Breast epithelium (tissue), 4 donors: ENCODE measurements at regions not wholly inside any gene's neighbourhood (a gene's known extent, or its start where the extent isn't known, plus 50 kb on each side); places are given as distances from the start of the nearest gene placed in this dataset.
"Not testable (repeated sequence)": the region's sequence is repeated elsewhere in the genome, so short reads cannot be mapped to it uniquely, and the experiment has no call there.

Experiments
- DNase-seq, 2 donors: peaks; one replicate each; pipeline ENCODE4 v3.0.0-alpha.2; 2019; ENCODE audit warnings: low spot score in 2 of 2
- H3K27ac ChIP-seq, 2 donors: fragments of 200-600 bp; sonication (generic) in 1 of 2; one replicate each; pipeline ENCODE4 v1.5.1; 2016 to 2019; ENCODE audit warnings: mild to moderate bottlenecking in 1 of 2
- H3K27me3 ChIP-seq, 2 donors: fragments of 200-600 bp; sonication (generic) in 1 of 2; one replicate each; pipeline versions ENCODE4 v1.5.1 to v1.6.0; 2017 to 2019; ENCODE audit warnings: control low read depth in 1 of 2, mild to moderate bottlenecking in 1 of 2
- H3K36me3 ChIP-seq: fragments of 200-600 bp; one replicate; pipeline ENCODE4 v1.5.1; 2019
- H3K4me1 ChIP-seq, 2 donors: fragments of 200-600 bp; sonication (generic); one replicate each; pipeline ENCODE4 v1.5.1; 2016 to 2019; ENCODE audit warnings: control low read depth in 1 of 2
- H3K4me3 ChIP-seq, 3 donors: fragments of 200-600 bp; sonication (generic); 1 replicate in 2 of 3; 2 replicates in 1 of 3; pipeline ENCODE4 v1.5.1; 2016 to 2019; ENCODE audit warnings: mild to moderate bottlenecking in 3 of 3, moderate library complexity in 2 of 3
- H3K9me3 ChIP-seq, 2 donors: fragments of 200-600 bp; sonication (generic) in 1 of 2; one replicate each; pipeline ENCODE4 v1.5.1; 2016 to 2019; ENCODE audit warnings: control low read depth in 1 of 2
- CTCF ChIP-seq, 3 donors: fragments of 450-650 bp; IDR thresholded peaks; one replicate each; pipeline ENCODE4 v1.5.1; 2016 to 2017; ENCODE audit warnings: antibody characterized with exemption in 3 of 3, mild to moderate bottlenecking in 3 of 3, moderate library complexity in 3 of 3
- POLR2A ChIP-seq: fragments of 450-650 bp; IDR thresholded peaks from one replicate; pipeline ENCODE4 v1.6.1; 2016; ENCODE audit warnings: antibody characterized with exemption, mild to moderate bottlenecking, moderate library complexity
- POLR2AphosphoS5 ChIP-seq, 3 donors: sonication (generic); formaldehyde crosslinking; IDR thresholded peaks; one replicate each; pipeline ENCODE4 v1.6.1; 2017; ENCODE audit warnings: antibody characterized with exemption in 3 of 3
- intact Hi-C: fragments of 100-400 bp; cut with DNase I; formaldehyde crosslinking; loops from one replicate; pipeline ENCODE4 v1.15.1; 2023; ENCODE audit warnings: low total_unique reads

DNA sequence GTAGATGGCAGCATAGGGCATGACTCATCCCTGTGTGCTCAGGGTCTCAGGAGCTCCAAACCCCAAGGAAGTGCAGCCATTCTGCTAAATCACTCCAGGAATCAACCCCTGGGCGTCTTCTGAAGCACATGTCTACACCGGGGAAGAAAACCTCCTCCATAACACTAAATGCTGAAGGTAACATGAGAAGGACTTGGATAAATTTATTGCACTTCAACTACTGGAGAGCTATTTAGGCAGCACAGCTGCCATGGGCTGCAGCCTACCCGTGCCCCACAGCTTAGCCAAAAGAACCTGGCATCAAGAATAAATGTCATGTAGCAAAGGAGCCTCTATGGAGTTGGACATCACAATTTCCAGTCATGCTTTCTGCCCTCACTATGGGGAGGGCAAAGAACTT is 141.7 kb downstream of the GPCPD1 start:
- H3K9me3 ChIP-seq = no peaks in the 10 kb centered on the region
- no peaks in the 10 kb centered on the region for H3K36me3 ChIP-seq
- TF ChIP-seq CTCF (IDR thresholded peaks at IDR 0.05) = no peak
- TF ChIP-seq POLR2AphosphoS5 (IDR thresholded peaks at IDR 0.05) = no peak
- no peak for TF ChIP-seq POLR2A
- no peak for DNase-seq
- no peak overlapping the region for H3K27ac ChIP-seq
- no peak overlapping the region for H3K4me3 ChIP-seq
- intact Hi-C loops = no loop called here
- H3K27me3 ChIP-seq = peaks cover 0 to 14% of the 10 kb centered on the region in 2 donors
- H3K4me1 ChIP-seq = no peaks in the 10 kb centered on the region

GRCh38 chr20:5467086-5467485 is 143.7 kb downstream of the GPCPD1 start:
- TF ChIP-seq POLR2A (no peak), POLR2AphosphoS5 (IDR thresholded peaks at IDR 0.05) (no peak), CTCF (IDR thresholded peaks at IDR 0.05) (no peak)
- Histone ChIP-seq H3K27ac (no peak overlapping the region), H3K9me3 (no peaks in the 10 kb centered on the region), H3K36me3 (no peaks in the 10 kb centered on the region), H3K27me3 (peaks cover 0 to 14% of the 10 kb centered on the region in 2 donors), H3K4me1 (no peaks in the 10 kb centered on the region), H3K4me3 (no peak overlapping the region)
- intact Hi-C loops = no loop called here
- no peak for DNase-seq

- Histone ChIP-seq H3K27me3 (peaks cover 0 to 14% of the 10 kb centered on the region in 2 donors), H3K27ac (no peak overlapping the region), H3K36me3 (no peaks in the 10 kb centered on the region), H3K4me3 (no peak overlapping the region), H3K4me1 (no peaks in the 10 kb centered on the region), H3K9me3 (peaks cover 0 to under 1% of the 10 kb centered on the region in 2 donors)
- no peak for DNase-seq
- TF ChIP-seq POLR2A = no peak
- TF ChIP-seq CTCF (IDR thresholded peaks at IDR 0.05) = no peak
- TF ChIP-seq POLR2AphosphoS5 (IDR thresholded peaks at IDR 0.05) = no peak
- intact Hi-C loops = no loop called here
Measured at GRCh38 chr20:5465604-5465927, 145.2 kb downstream of the GPCPD1 start.

- Histone ChIP-seq H3K9me3 (peaks cover 0 to 4% of the 10 kb centered on the region in 2 donors), H3K27ac (no peak overlapping the region), H3K4me3 (no peak overlapping the region), H3K27me3 (peaks cover 0 to 12% of the 10 kb centered on the region in 2 donors), H3K36me3 (no peaks in the 10 kb centered on the region), H3K4me1 (no peaks in the 10 kb centered on the region)
- no peak for TF ChIP-seq POLR2AphosphoS5 (IDR thresholded peaks at IDR 0.05)
- no peak for TF ChIP-seq POLR2A
- TF ChIP-seq CTCF (IDR thresholded peaks at IDR 0.05) = no peak
- intact Hi-C loops = no loop called here
- DNase-seq = no peak
Measured at GRCh38 chr20:5464901-5465603, 145.8 kb downstream of the GPCPD1 start.

DNA sequence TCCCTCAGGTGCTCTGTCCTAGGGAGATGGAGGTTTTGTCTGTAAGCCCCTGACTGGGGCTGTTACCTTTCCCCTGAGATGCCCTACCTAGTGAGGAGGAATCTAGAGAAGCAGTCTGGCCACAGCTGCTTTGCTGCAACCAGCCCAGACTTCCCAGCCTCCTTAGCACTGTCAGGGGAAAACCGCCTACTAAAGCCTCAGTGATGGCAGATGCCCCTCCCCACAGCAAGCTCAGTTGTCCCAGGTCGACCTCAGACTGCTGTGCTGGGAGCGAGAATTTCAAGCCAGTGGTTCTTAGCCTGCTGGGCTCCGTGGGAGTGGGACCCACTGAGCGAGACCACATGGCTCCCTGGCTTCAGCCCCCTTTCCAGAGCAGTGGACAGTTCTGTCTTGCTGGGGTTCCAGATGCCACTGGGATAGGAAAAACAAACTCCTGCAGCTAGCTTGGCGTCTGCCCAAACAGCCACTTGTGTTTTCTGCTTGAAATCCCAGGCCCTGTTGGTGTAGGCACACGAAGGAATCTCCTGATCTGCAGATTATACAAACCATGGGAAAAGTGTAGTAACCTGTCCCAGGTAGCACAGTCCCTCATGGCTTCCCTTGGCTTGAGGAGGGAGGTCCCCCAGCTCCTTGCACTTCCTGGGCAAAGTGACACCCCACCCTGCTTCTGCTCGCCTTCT is 146.4 kb upstream of the PROKR2 start:
- Histone ChIP-seq H3K27me3 (peaks cover 0 to 11% of the 10 kb centered on the region in 2 donors), H3K9me3 (peaks cover 0 to 14% of the 10 kb centered on the region in 2 donors), H3K4me1 (no peaks in the 10 kb centered on the region), H3K4me3 (no peak overlapping the region), H3K36me3 (no peaks in the 10 kb centered on the region), H3K27ac (no peak overlapping the region)
- TF ChIP-seq POLR2A (no peak), CTCF (IDR thresholded peaks at IDR 0.05) (no peak), POLR2AphosphoS5 (IDR thresholded peaks at IDR 0.05) (no peak)
- intact Hi-C loops = no loop called here
- no peak for DNase-seq

GRCh38 chr20:5453745-5454144 is 137.0 kb upstream of the PROKR2 start:
- H3K36me3 ChIP-seq, DNase-seq, H3K27me3 ChIP-seq, H3K27ac ChIP-seq, intact Hi-C loops, H3K4me3 ChIP-seq, H3K9me3 ChIP-seq, H3K4me1 ChIP-seq: not testable (repeated sequence)

DNA sequence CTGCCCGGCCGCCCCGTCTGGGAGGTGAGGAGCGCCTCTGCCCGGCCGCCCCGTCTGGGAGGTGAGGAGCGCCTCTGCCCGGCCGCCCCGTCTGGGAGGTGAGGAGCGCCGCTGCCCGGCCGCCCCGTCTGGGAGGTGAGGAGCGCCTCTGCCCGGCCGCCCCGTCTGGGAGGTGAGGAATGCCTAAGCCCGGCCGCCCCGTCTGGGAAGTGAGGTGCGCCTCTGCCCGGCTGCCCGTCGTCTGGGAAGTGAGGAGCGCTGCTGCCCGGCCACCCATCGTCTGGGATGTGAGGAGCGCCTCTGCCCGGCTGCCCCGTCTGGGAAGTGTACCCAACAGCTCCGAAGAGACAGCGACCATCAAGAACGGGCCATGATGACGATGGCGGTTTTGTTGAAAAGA is 136.6 kb upstream of the PROKR2 start:
- DNase-seq, H3K4me1 ChIP-seq, H3K36me3 ChIP-seq, H3K27me3 ChIP-seq, intact Hi-C loops, H3K27ac ChIP-seq, H3K9me3 ChIP-seq, H3K4me3 ChIP-seq: not testable (repeated sequence)

DNA sequence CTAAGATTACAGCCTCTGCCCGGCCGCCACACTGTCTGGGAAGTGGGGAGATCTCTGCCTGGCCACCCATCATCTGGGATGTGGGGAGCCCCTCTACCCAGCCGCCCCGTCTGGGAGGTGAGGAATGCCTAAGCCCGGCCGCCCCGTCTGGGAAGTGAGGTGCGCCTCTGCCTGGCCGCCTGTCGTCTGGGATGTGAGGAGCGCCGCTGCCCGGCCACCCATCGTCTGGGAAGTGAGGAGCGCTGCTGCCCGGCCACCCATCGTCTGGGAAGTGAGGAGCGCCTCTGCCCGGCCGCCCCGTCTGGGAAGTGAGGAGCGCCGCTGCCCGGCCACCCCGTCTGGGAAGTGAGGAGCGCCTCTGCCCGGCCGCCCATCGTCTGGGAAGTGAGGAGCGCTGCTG is 135.9 kb upstream of the PROKR2 start:
- H3K36me3 ChIP-seq, DNase-seq, H3K4me1 ChIP-seq, H3K27me3 ChIP-seq, intact Hi-C loops, H3K9me3 ChIP-seq, H3K4me3 ChIP-seq, H3K27ac ChIP-seq: not testable (repeated sequence)
